SK-N-SH treated with all-trans-retinoic acid at 6 μM for 48 hours (cell line): ENCODE measurements at regions not wholly inside any gene's neighbourhood (a gene's known extent, or its start where the extent isn't known, plus 50 kb on each side); places are given as distances from the start of the nearest gene placed in this dataset.

Experiments used
- ATAC-seq: fragments of 200-7000 bp; cut with Tn5 transposase; 3 replicates; pipeline ENCODE4 v1.9.1; 2020; ENCODE audit warnings: mild to moderate bottlenecking, moderate library complexity
- ARNTL ChIP-seq: fragments of 450-650 bp; formaldehyde crosslinking; IDR thresholded peaks from 2 replicates; pipeline ENCODE4 v1.5.0; 2020; ENCODE audit warnings: low read depth, mild to moderate bottlenecking, moderate library complexity, borderline replicate concordance
- BACH2 ChIP-seq: fragments of 250-450 bp; sonication (Bioruptor Pico); IDR thresholded peaks from 2 replicates; pipeline ENCODE4 v1.9.0; 2021; ENCODE audit warnings: mild to moderate bottlenecking, borderline replicate concordance
- CREB5 ChIP-seq: fragments of 250-450 bp; sonication (Bioruptor Pico); IDR thresholded peaks from 2 replicates; pipeline ENCODE4 v1.5.1; 2020; ENCODE audit warnings: low read depth, mild to moderate bottlenecking, moderate library complexity
- CSDC2 ChIP-seq: fragments of 250-450 bp; sonication (Bioruptor Pico); IDR thresholded peaks from 2 replicates; pipeline ENCODE4 v1.5.0; 2020; ENCODE audit warnings: mild to moderate bottlenecking, moderate library complexity
- CSRNP3 ChIP-seq: fragments of 250-450 bp; sonication (Bioruptor Pico); IDR thresholded peaks from 2 replicates; pipeline ENCODE4 v1.5.1; 2021; ENCODE audit warnings: mild to moderate bottlenecking, moderate library complexity
- ESRRG ChIP-seq: fragments of 250-450 bp; sonication (Bioruptor Pico); IDR thresholded peaks from 2 replicates; pipeline ENCODE4 v1.6.1; 2021; ENCODE audit warnings: mild to moderate bottlenecking
- GLIS3 ChIP-seq: fragments of 250-450 bp; sonication (Bioruptor Pico); IDR thresholded peaks from 2 replicates; pipeline ENCODE4 v1.5.0; 2020; ENCODE audit warnings: mild to moderate bottlenecking, moderate library complexity
- ISL1 ChIP-seq: fragments of 250-450 bp; sonication (Bioruptor Pico); IDR thresholded peaks from 2 replicates; pipeline ENCODE4 v2.1.2; 2022; ENCODE audit warnings: mild to moderate bottlenecking, moderate library complexity
- OSR1 ChIP-seq: fragments of 250-450 bp; sonication (Bioruptor Pico); IDR thresholded peaks from 2 replicates; pipeline ENCODE4 v1.8.0; 2022; ENCODE audit warnings: moderate library complexity, mild to moderate bottlenecking, inconsistent platforms
- POU6F1 ChIP-seq: fragments of 250-450 bp; sonication (Bioruptor Pico); IDR thresholded peaks from 2 replicates; pipeline ENCODE4 v1.8.0; 2021; ENCODE audit warnings: low read depth, mild to moderate bottlenecking, moderate library complexity, borderline replicate concordance
- RARB ChIP-seq: fragments of 250-450 bp; sonication (Bioruptor Pico); IDR thresholded peaks from 2 replicates; pipeline ENCODE4 v1.8.0; 2021; ENCODE audit warnings: mild to moderate bottlenecking, moderate library complexity
- SNAI2 ChIP-seq: fragments of 250-450 bp; sonication (Bioruptor Pico); IDR thresholded peaks from 2 replicates; pipeline ENCODE4 v1.5.0; 2020; ENCODE audit warnings: mild to moderate bottlenecking, moderate library complexity
- TCF4 ChIP-seq: fragments of 250-450 bp; sonication (Bioruptor Pico); IDR thresholded peaks from 2 replicates; pipeline ENCODE4 v1.8.0; 2021; ENCODE audit warnings: mild to moderate bottlenecking, moderate library complexity, borderline replicate concordance
- TOX ChIP-seq: fragments of 250-450 bp; sonication (Bioruptor Pico); IDR thresholded peaks from 2 replicates; pipeline ENCODE4 v1.8.0; 2021; ENCODE audit warnings: mild to moderate bottlenecking, moderate library complexity, borderline replicate concordance
- TSHZ2 ChIP-seq: fragments of 250-450 bp; sonication (Bioruptor Pico); IDR thresholded peaks from 2 replicates; pipeline ENCODE4 v1.5.0; 2020; ENCODE audit warnings: mild to moderate bottlenecking, moderate library complexity
- ZC3H10 ChIP-seq: fragments of 250-450 bp; sonication (Bioruptor Pico); IDR thresholded peaks from 2 replicates; pipeline ENCODE4 v1.5.1; 2021; ENCODE audit warnings: mild to moderate bottlenecking, moderate library complexity
- ZFP3 ChIP-seq: fragments of 250-450 bp; sonication (Bioruptor Pico); IDR thresholded peaks from 2 replicates; pipeline ENCODE4 v1.5.0; 2020; ENCODE audit warnings: mild to moderate bottlenecking, moderate library complexity
- ZFP30 ChIP-seq: fragments of 450-650 bp; formaldehyde crosslinking; IDR thresholded peaks from 2 replicates; pipeline ENCODE4 v1.5.0; 2022; ENCODE audit warnings: mild to moderate bottlenecking, moderate library complexity
- ZNF565 ChIP-seq: fragments of 450-650 bp; formaldehyde crosslinking; conservative IDR thresholded peaks from 2 replicates; pipeline ENCODE4 v1.5.0; 2020; ENCODE audit warnings: low read depth, mild to moderate bottlenecking, moderate library complexity
- ZNF70 ChIP-seq: fragments of 450-650 bp; formaldehyde crosslinking; IDR thresholded peaks from 2 replicates; pipeline ENCODE4 v1.5.0; 2020; ENCODE audit warnings: mild to moderate bottlenecking, moderate library complexity
- ZNF8 ChIP-seq: fragments of 450-650 bp; formaldehyde crosslinking; IDR thresholded peaks from 2 replicates; pipeline ENCODE4 v1.5.0; 2020; ENCODE audit warnings: mild to moderate bottlenecking, moderate library complexity

- no peak for TF ChIP-seq BACH2 (CRISPR knock-in tag)
- no peak for TF ChIP-seq CSRNP3 (CRISPR knock-in tag)
- ATAC-seq: peak; percentile 26; the same call in 1 of the 3 replicates
Observed at GRCh38 chrX:30504309-30504708, 73.3 kb downstream of the TASL start.

- no peak for TF ChIP-seq SNAI2 (CRISPR knock-in tag)
- no peak for TF ChIP-seq TCF4 (CRISPR knock-in tag)
- TF ChIP-seq RARB (CRISPR knock-in tag): no peak
- TF ChIP-seq POU6F1 (CRISPR knock-in tag): no peak
- TF ChIP-seq ARNTL (CRISPR knock-in tag): no peak
- TF ChIP-seq ZNF565: no peak
- TF ChIP-seq TSHZ2 (CRISPR knock-in tag): no peak
- TF ChIP-seq CSRNP3 (CRISPR knock-in tag): no peak
- TF ChIP-seq OSR1 (CRISPR knock-in tag): no peak
- TF ChIP-seq GLIS3 (CRISPR knock-in tag): no peak
- TF ChIP-seq ZNF8: no peak
- no peak for TF ChIP-seq ZC3H10 (CRISPR knock-in tag)
- no peak for TF ChIP-seq BACH2 (CRISPR knock-in tag)
- no peak for TF ChIP-seq ESRRG (CRISPR knock-in tag)
- no peak for TF ChIP-seq ZNF70
- TF ChIP-seq CSDC2 (CRISPR knock-in tag): no peak
- no peak for TF ChIP-seq TOX (CRISPR knock-in tag)
- TF ChIP-seq ZFP30 (CRISPR knock-in tag): no peak
- no peak for ATAC-seq
Observed at GRCh38 chrX:30495468-30495867, 82.1 kb downstream of the TASL start.

GRCh38 chrX:30493348-30493747 lies 84.2 kb downstream of the TASL start:
- TF ChIP-seq ZFP3 (no peak), TCF4 (CRISPR knock-in tag) (no peak), GLIS3 (CRISPR knock-in tag) (no peak)
- no peak for ATAC-seq

GRCh38 chrX:30489323-30489722 lies 88.2 kb downstream of the TASL start:
- peak; percentile 74 for ATAC-seq
- TF ChIP-seq ZNF565 (no peak), TOX (CRISPR knock-in tag) (no peak), TSHZ2 (CRISPR knock-in tag) (no peak), OSR1 (CRISPR knock-in tag) (no peak), ISL1 (no peak), CSRNP3 (CRISPR knock-in tag) (no peak), ARNTL (CRISPR knock-in tag) (no peak), TCF4 (CRISPR knock-in tag) (no peak), CREB5 (no peak), ESRRG (CRISPR knock-in tag) (no peak), RARB (CRISPR knock-in tag) (no peak), POU6F1 (CRISPR knock-in tag) (no peak)
